HEK293 (cell line): ENCODE measurements at regions not wholly inside any gene's neighbourhood (a gene's known extent, or its start where the extent isn't known, plus 50 kb on each side); places are given as distances from the start of the nearest gene placed in this dataset.

ENCODE experiments used
- RBAK ChIP-seq: fragments of 450-650 bp; formaldehyde crosslinking; IDR thresholded peaks from 2 replicates; pipeline ENCODE4 v1.5.1; 2016; ENCODE audit warnings: missing biosample characterization, missing genetic modification characterization
- TCF7L2 ChIP-seq: IDR thresholded peaks from 2 replicates; pipeline ENCODE4 v1.6.1; 2011; ENCODE audit warnings: low read depth, mild to moderate bottlenecking, inconsistent platforms, low read length, moderate library complexity, borderline replicate concordance
- ZFP3 ChIP-seq: fragments of 450-650 bp; formaldehyde crosslinking; IDR thresholded peaks from 2 replicates; pipeline ENCODE4 v1.5.1; 2016; ENCODE audit warnings: low read depth, missing biosample characterization, missing genetic modification characterization
- TF ChIP-seq, protein P1 (sequence below): fragments of 450-650 bp; formaldehyde crosslinking; IDR thresholded peaks from 2 replicates; pipeline ENCODE4 v1.5.1; 2016; ENCODE audit warnings: missing biosample characterization, missing genetic modification characterization, borderline replicate concordance
- TF ChIP-seq, protein P2 (sequence below): fragments of 450-650 bp; formaldehyde crosslinking; IDR thresholded peaks from 2 replicates; pipeline ENCODE4 v1.5.1; 2016; ENCODE audit warnings: missing biosample characterization, missing genetic modification characterization
- TF ChIP-seq, protein P3 (sequence below): fragments of 450-650 bp; formaldehyde crosslinking; IDR thresholded peaks from 2 replicates; pipeline ENCODE4 v1.5.1; 2016; ENCODE audit warnings: missing biosample characterization, missing genetic modification characterization

DNA sequence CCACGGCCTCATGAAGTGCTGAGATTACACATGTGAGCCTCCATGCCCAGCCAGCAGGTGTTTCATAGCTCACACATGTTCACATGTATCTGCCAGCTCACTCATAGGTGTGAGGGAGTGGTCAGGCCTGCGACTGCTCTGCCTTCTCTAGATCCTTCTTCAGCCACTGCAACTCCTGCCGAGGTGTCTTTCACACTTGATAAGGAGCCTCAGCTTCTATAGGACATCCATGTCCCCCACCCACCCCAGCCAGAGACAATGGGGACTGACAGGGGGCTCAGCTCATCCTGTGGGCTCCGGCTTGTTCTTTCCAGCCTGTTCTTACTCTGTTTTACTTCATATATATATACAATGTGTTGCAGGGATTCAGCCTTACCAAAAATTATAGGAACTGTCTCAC, 286.5 kb upstream of the MGAT5 start:
- TF ChIP-seq, protein P1, sequence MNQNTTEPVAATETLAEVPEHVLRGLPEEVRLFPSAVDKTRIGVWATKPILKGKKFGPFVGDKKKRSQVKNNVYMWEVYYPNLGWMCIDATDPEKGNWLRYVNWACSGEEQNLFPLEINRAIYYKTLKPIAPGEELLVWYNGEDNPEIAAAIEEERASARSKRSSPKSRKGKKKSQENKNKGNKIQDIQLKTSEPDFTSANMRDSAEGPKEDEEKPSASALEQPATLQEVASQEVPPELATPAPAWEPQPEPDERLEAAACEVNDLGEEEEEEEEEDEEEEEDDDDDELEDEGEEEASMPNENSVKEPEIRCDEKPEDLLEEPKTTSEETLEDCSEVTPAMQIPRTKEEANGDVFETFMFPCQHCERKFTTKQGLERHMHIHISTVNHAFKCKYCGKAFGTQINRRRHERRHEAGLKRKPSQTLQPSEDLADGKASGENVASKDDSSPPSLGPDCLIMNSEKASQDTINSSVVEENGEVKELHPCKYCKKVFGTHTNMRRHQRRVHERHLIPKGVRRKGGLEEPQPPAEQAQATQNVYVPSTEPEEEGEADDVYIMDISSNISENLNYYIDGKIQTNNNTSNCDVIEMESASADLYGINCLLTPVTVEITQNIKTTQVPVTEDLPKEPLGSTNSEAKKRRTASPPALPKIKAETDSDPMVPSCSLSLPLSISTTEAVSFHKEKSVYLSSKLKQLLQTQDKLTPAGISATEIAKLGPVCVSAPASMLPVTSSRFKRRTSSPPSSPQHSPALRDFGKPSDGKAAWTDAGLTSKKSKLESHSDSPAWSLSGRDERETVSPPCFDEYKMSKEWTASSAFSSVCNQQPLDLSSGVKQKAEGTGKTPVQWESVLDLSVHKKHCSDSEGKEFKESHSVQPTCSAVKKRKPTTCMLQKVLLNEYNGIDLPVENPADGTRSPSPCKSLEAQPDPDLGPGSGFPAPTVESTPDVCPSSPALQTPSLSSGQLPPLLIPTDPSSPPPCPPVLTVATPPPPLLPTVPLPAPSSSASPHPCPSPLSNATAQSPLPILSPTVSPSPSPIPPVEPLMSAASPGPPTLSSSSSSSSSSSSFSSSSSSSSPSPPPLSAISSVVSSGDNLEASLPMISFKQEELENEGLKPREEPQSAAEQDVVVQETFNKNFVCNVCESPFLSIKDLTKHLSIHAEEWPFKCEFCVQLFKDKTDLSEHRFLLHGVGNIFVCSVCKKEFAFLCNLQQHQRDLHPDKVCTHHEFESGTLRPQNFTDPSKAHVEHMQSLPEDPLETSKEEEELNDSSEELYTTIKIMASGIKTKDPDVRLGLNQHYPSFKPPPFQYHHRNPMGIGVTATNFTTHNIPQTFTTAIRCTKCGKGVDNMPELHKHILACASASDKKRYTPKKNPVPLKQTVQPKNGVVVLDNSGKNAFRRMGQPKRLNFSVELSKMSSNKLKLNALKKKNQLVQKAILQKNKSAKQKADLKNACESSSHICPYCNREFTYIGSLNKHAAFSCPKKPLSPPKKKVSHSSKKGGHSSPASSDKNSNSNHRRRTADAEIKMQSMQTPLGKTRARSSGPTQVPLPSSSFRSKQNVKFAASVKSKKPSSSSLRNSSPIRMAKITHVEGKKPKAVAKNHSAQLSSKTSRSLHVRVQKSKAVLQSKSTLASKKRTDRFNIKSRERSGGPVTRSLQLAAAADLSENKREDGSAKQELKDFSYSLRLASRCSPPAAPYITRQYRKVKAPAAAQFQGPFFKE: no peak
- TF ChIP-seq ZFP3 (tag by site-specific recombination) (no peak), TCF7L2 (no peak), RBAK (tag by site-specific recombination) (no peak)
- TF ChIP-seq, protein P2, sequence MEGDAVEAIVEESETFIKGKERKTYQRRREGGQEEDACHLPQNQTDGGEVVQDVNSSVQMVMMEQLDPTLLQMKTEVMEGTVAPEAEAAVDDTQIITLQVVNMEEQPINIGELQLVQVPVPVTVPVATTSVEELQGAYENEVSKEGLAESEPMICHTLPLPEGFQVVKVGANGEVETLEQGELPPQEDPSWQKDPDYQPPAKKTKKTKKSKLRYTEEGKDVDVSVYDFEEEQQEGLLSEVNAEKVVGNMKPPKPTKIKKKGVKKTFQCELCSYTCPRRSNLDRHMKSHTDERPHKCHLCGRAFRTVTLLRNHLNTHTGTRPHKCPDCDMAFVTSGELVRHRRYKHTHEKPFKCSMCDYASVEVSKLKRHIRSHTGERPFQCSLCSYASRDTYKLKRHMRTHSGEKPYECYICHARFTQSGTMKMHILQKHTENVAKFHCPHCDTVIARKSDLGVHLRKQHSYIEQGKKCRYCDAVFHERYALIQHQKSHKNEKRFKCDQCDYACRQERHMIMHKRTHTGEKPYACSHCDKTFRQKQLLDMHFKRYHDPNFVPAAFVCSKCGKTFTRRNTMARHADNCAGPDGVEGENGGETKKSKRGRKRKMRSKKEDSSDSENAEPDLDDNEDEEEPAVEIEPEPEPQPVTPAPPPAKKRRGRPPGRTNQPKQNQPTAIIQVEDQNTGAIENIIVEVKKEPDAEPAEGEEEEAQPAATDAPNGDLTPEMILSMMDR (tag by site-specific recombination): no peak
- TF ChIP-seq, protein P3, sequence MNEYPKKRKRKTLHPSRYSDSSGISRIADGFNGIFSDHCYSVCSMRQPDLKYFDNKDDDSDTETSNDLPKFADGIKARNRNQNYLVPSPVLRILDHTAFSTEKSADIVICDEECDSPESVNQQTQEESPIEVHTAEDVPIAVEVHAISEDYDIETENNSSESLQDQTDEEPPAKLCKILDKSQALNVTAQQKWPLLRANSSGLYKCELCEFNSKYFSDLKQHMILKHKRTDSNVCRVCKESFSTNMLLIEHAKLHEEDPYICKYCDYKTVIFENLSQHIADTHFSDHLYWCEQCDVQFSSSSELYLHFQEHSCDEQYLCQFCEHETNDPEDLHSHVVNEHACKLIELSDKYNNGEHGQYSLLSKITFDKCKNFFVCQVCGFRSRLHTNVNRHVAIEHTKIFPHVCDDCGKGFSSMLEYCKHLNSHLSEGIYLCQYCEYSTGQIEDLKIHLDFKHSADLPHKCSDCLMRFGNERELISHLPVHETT (tag by site-specific recombination): no peak
